ENCODE measurements at regions not wholly inside any gene's neighbourhood (a gene's known extent, or its start where the extent isn't known, plus 50 kb on each side); places are given as distances from the start of the nearest gene placed in this dataset.

DNA sequence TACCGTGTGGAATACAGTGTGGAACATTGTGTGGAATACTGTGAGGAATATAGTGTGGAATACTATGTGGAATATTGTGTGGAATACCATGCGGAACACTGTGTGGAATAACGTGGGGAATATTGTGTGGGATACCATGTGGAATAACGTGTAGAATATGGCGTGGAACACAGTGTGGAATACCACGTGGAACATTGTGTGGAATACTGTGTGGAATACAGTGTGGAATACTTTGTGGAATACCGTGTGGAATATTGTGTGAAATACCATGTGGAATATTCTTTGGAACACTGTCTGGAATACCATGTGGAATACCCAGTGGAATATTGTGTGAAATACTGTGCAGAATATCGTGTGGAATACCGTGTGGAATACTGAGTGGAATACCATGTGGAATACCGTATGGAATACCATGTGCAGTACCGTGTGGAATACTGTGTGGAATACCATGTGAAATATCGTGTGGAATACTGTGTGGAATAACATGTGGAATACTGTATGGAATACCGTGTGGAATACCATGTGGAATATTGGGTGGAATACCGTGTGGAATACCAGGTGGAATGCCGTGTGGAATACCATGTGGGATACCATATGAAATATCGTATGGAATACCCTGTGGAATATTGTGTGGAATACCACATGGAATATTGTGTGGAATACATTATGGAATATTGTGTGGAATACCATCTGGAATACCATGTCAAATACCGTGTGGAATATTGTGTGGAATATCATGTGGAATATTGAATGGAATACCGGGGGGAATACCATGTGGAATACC, 133.1 kb upstream of the CHST15 start:
- Histone ChIP-seq H3K9me3 (ENCODE audit: control insufficient read depth, insufficient read depth, low read length) (peaks cover 38% of the 10 kb centered on the region), H3K4me3 (ENCODE audit: low read depth, low read length) (no peak overlapping the region), H3K27ac (ENCODE audit: low read depth, low read length) (no peak overlapping the region), H3K27me3 (ENCODE audit: control insufficient read depth, insufficient read depth, low read length) (no peaks in the 10 kb centered on the region)
- TF ChIP-seq, protein P1, sequence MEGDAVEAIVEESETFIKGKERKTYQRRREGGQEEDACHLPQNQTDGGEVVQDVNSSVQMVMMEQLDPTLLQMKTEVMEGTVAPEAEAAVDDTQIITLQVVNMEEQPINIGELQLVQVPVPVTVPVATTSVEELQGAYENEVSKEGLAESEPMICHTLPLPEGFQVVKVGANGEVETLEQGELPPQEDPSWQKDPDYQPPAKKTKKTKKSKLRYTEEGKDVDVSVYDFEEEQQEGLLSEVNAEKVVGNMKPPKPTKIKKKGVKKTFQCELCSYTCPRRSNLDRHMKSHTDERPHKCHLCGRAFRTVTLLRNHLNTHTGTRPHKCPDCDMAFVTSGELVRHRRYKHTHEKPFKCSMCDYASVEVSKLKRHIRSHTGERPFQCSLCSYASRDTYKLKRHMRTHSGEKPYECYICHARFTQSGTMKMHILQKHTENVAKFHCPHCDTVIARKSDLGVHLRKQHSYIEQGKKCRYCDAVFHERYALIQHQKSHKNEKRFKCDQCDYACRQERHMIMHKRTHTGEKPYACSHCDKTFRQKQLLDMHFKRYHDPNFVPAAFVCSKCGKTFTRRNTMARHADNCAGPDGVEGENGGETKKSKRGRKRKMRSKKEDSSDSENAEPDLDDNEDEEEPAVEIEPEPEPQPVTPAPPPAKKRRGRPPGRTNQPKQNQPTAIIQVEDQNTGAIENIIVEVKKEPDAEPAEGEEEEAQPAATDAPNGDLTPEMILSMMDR (IDR thresholded peaks at IDR 0.05; ENCODE audit: low read depth, low read length): no peak
- no peak for DNase-seq (ENCODE audit: low read depth, low spot score)
- ChIA-PET CTCF (no interaction called here), POLR2A (no interaction called here)

- H3K27ac ChIP-seq (ENCODE audit: low read depth, low read length): no peak overlapping the region
- ChIA-PET CTCF (no interaction called here), POLR2A (no interaction called here)
- TF ChIP-seq, protein P1 (IDR thresholded peaks at IDR 0.05; ENCODE audit: low read depth, low read length): no peak
- no peak overlapping the region for H3K4me3 ChIP-seq (ENCODE audit: low read depth, low read length)
- H3K9me3 ChIP-seq (ENCODE audit: control insufficient read depth, insufficient read depth, low read length): peaks cover 39% of the 10 kb centered on the region
- DNase-seq (ENCODE audit: low read depth, low spot score): no peak
- no peaks in the 10 kb centered on the region for H3K27me3 ChIP-seq (ENCODE audit: control insufficient read depth, insufficient read depth, low read length)
Observed at GRCh38 chr10:124225467-124226270, 132.3 kb upstream of the CHST15 start.

- TF ChIP-seq, protein P1 (IDR thresholded peaks at IDR 0.05; ENCODE audit: low read depth, low read length): no peak
- CTCF ChIA-PET: no interaction called here
- DNase-seq (ENCODE audit: low read depth, low spot score): no peak
- Histone ChIP-seq H3K4me3 (ENCODE audit: low read depth, low read length) (no peak overlapping the region), H3K9me3 (ENCODE audit: control insufficient read depth, insufficient read depth, low read length) (peaks cover 42% of the 10 kb centered on the region), H3K27ac (ENCODE audit: low read depth, low read length) (no peak overlapping the region), H3K27me3 (ENCODE audit: control insufficient read depth, insufficient read depth, low read length) (no peaks in the 10 kb centered on the region)
- POLR2A ChIA-PET: no interaction called here
Observed at GRCh38 chr10:124225029-124225466, 131.7 kb upstream of the CHST15 start.

DNA sequence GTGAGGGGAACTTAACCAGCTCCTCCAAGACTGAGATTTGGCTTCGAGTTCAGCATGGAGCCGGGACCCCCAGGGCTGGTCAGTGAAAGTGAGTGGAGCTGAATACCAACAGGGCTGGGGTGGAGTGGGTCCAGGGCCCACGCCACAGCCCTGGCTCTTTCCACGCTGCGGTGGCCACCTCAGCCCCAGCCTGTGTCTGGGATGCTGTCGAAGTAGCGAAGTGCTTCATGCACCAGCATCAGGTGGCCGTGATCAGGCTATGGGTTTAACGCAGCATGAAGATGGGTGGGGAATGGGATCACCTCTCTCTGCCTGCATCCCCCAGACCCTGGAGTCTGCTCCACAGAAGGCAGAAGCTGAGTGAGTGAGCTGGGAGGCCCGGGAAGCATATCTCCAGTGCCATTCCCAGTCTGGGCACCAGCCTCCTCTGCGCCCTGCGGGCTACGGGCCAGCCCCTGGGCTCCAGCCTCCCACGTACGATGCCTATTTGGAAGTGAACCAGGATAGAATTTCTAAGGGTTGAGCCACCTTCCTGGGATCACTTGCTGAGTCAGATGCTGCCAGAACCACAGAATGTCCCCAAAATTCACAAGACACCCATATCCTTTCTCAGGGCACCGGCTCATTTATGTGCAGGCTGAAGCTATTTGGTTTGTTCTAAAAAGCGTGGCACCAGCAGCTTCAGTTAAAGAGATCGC, 131.1 kb upstream of the CHST15 start:
- Histone ChIP-seq H3K27ac (ENCODE audit: low read depth, low read length) (no peak overlapping the region), H3K9me3 (ENCODE audit: control insufficient read depth, insufficient read depth, low read length) (peaks cover 45% of the 10 kb centered on the region)

More for the DNA sequence above, 131.1 kb upstream of the CHST15 start:
- DNase-seq (ENCODE audit: low read depth, low spot score): no peak
- POLR2A ChIA-PET: no interaction called here
- H3K4me3 ChIP-seq (ENCODE audit: low read depth, low read length): no peak overlapping the region
- H3K27me3 ChIP-seq (ENCODE audit: control insufficient read depth, insufficient read depth, low read length): no peaks in the 10 kb centered on the region
- CTCF ChIA-PET: no interaction called here
- TF ChIP-seq, protein P1 (IDR thresholded peaks at IDR 0.05; ENCODE audit: low read depth, low read length): no peak
